H1 (cell line): ENCODE measurements at regions not wholly inside any gene's neighbourhood (a gene's known extent, or its start where the extent isn't known, plus 50 kb on each side); places are given as distances from the start of the nearest gene placed in this dataset.
A peak's percentile ranks its signal among the peaks of the same experiment; 100 is the strongest.

ENCODE experiments used
- CTCF ChIA-PET: fragments of 300-600 bp; sonication (Branson Sonifier 250); formaldehyde crosslinking; loops from one replicate; lab custom pipeline; 2021; ENCODE audit not compliant: partially characterized antibody; lab: Charles Lee
- POLR2A ChIA-PET: fragments of 300-600 bp; sonication (Branson Sonifier 250); formaldehyde crosslinking; loops from one replicate; lab custom pipeline; 2021; ENCODE audit warnings: inconsistent platforms; ENCODE audit not compliant: partially characterized antibody; lab: Charles Lee
- DNase-seq, 2 experiments: peaks; one replicate each; pipeline versions ENCODE4 v3.0.0 to v3.0.0-alpha.2; 2010 to 2022; ENCODE audit warnings: low spot score in 2 of 2, low read depth in 1 of 2, mixed read lengths in 1 of 2
- FAIRE-seq: peaks from 2 replicates; lab custom pipeline; 2011; peaks lifted over from hg19 to GRCh38; lab: Jason Lieb, UNC
- H2AFZ ChIP-seq: 2 replicates; pipeline ENCODE4 v1.8.1; 2012; ENCODE audit warnings: low read length, inconsistent platforms
- H2AK5ac ChIP-seq: 2 replicates; pipeline ENCODE4 v1.6.1; 2013; ENCODE audit warnings: low read depth, low read length
- H2BK120ac ChIP-seq: replicated peaks from 2 replicates; pipeline ENCODE3; 2013; ENCODE audit warnings: low read depth, low read length, inconsistent platforms
- H2BK12ac ChIP-seq: 2 replicates; pipeline ENCODE4 v1.6.1; 2013; ENCODE audit warnings: low read depth, low read length
- H2BK15ac ChIP-seq: 2 replicates; pipeline ENCODE4 v1.6.1; 2013; ENCODE audit warnings: low read length
- H2BK20ac ChIP-seq: 2 replicates; pipeline ENCODE4 v1.6.1; 2013; ENCODE audit warnings: low read length
- H2BK5ac ChIP-seq: 2 replicates; pipeline ENCODE4 v1.6.1; 2013; ENCODE audit warnings: low read depth, low read length
- H3K14ac ChIP-seq: 2 replicates; pipeline ENCODE4 v1.6.1; 2013; ENCODE audit warnings: inconsistent platforms; ENCODE audit not compliant: insufficient read length
- H3K18ac ChIP-seq: 2 replicates; pipeline ENCODE4 v1.6.1; 2013; ENCODE audit warnings: low read length; ENCODE audit errors: extremely low read depth
- H3K23ac ChIP-seq: 2 replicates; pipeline ENCODE4 v1.6.1; 2013; ENCODE audit warnings: inconsistent platforms; ENCODE audit not compliant: insufficient read length
- H3K23me2 ChIP-seq: 2 replicates; pipeline ENCODE4 v1.6.1; 2013; ENCODE audit warnings: low read depth, low read length
- H3K27ac ChIP-seq: 2 replicates; pipeline ENCODE4 v1.6.1; 2011; ENCODE audit warnings: low read depth, low read length, inconsistent platforms
- H3K27me3 ChIP-seq, 4 experiments: replicated peaks in 1 of 4; 1 replicate in 1 of 4; 2 replicates in 3 of 4; pipeline versions ENCODE4 v1.6.1 to v1.8.1; 2011 to 2013; ENCODE audit warnings: low read length in 3 of 4, mild to moderate bottlenecking in 3 of 4, inconsistent platforms in 2 of 4, mixed read lengths in 2 of 4, moderate library complexity in 1 of 4; ENCODE audit not compliant: control insufficient read depth in 3 of 4, insufficient read depth in 3 of 4; ENCODE audit errors: extremely low read depth in 1 of 4
- H3K36me3 ChIP-seq, 4 experiments: 2 replicates each; pipeline versions ENCODE4 v1.6.1 to v1.8.1; 2011 to 2013; ENCODE audit warnings: mild to moderate bottlenecking in 4 of 4, low read length in 3 of 4, moderate library complexity in 2 of 4, control low read depth in 1 of 4, inconsistent platforms in 1 of 4; ENCODE audit not compliant: insufficient read depth in 4 of 4, control insufficient read depth in 2 of 4
- H3K4ac ChIP-seq: replicated peaks from 2 replicates; pipeline ENCODE3; 2013; ENCODE audit warnings: low read length, low read depth, mixed read lengths, inconsistent platforms; ENCODE audit not compliant: insufficient read length
- H3K4me1 ChIP-seq, 4 experiments: replicated peaks in 1 of 4; 1 replicate in 1 of 4; 2 replicates in 3 of 4; pipeline versions ENCODE4 v1.6.1 to v1.8.1; 2011 to 2013; ENCODE audit warnings: low read length in 3 of 4, inconsistent platforms in 2 of 4, mixed read lengths in 1 of 4; ENCODE audit not compliant: insufficient read depth in 4 of 4, control insufficient read depth in 3 of 4
- H3K4me2 ChIP-seq, 2 experiments: 2 replicates each; pipeline versions ENCODE4 v1.6.1 to v1.8.1; 2011 to 2013; ENCODE audit warnings: low read depth in 2 of 2, low read length in 2 of 2, control low read depth in 1 of 2, inconsistent platforms in 1 of 2, mild to moderate bottlenecking in 1 of 2; ENCODE audit not compliant: insufficient read depth in 1 of 2
- H3K4me3 ChIP-seq, 4 experiments: fragments of 200-600, 300-600 bp in 1 of 4; sonication (generic), shearing (Covaris generic), sonication (Bioruptor Twin) in 1 of 4; 2 replicates each; pipeline versions ENCODE4 v1.5.1 to v1.8.1; 2011 to 2016; ENCODE audit warnings: low read length in 4 of 4, low read depth in 3 of 4, control low read depth in 2 of 4, inconsistent platforms in 2 of 4, mild to moderate bottlenecking in 2 of 4, mixed read lengths in 1 of 4, moderate library complexity in 1 of 4; ENCODE audit not compliant: insufficient read depth in 2 of 4; ENCODE audit errors: extremely low read depth in 1 of 4
- H3K56ac ChIP-seq: replicated peaks from 2 replicates; pipeline ENCODE3; 2013; ENCODE audit warnings: low read depth, mild to moderate bottlenecking, mixed read lengths, low read length, inconsistent platforms; ENCODE audit not compliant: insufficient read length
- H3K79me1 ChIP-seq: 2 replicates; pipeline ENCODE4 v1.6.1; 2013; ENCODE audit warnings: low read depth, low read length, control low read depth
- H3K79me2 ChIP-seq, 2 experiments: 2 replicates each; pipeline versions ENCODE4 v1.6.1 to v1.8.1; 2012 to 2013; ENCODE audit warnings: low read length in 2 of 2, mild to moderate bottlenecking in 2 of 2, inconsistent platforms in 1 of 2; ENCODE audit not compliant: insufficient read depth in 2 of 2, control insufficient read depth in 1 of 2
- H3K9ac ChIP-seq, 4 experiments: replicated peaks in 1 of 4; 1 replicate in 1 of 4; 2 replicates in 3 of 4; pipeline versions ENCODE4 v1.6.1 to v1.8.1; 2011 to 2013; ENCODE audit warnings: low read depth in 3 of 4, low read length in 3 of 4, control low read depth in 2 of 4, mild to moderate bottlenecking in 2 of 4, moderate library complexity in 2 of 4, inconsistent platforms in 1 of 4; ENCODE audit errors: extremely low read depth in 1 of 4
- H3K9me3 ChIP-seq, 2 experiments: 2 replicates each; pipeline versions ENCODE4 v1.6.1 to v1.8.1; 2012 to 2013; ENCODE audit warnings: mild to moderate bottlenecking in 2 of 2, moderate library complexity in 2 of 2, control low read depth in 1 of 2, inconsistent platforms in 1 of 2, low read depth in 1 of 2, low read length in 1 of 2, mixed read lengths in 1 of 2; ENCODE audit not compliant: insufficient read depth in 2 of 2
- H4K20me1 ChIP-seq, 2 experiments: replicated peaks in 1 of 2; 2 replicates each; pipeline versions ENCODE3 to v1.8.1; 2011 to 2013; ENCODE audit warnings: inconsistent platforms in 2 of 2, low read length in 2 of 2, mild to moderate bottlenecking in 1 of 2; ENCODE audit not compliant: insufficient read depth in 2 of 2, control insufficient read depth in 1 of 2
- H4K5ac ChIP-seq: 2 replicates; pipeline ENCODE4 v1.6.1; 2013; ENCODE audit warnings: low read length, low read depth, mixed read lengths, inconsistent platforms; ENCODE audit not compliant: insufficient read length
- H4K8ac ChIP-seq: 2 replicates; pipeline ENCODE4 v1.8.0; 2013; ENCODE audit warnings: mild to moderate bottlenecking, moderate library complexity, low read length, inconsistent platforms; ENCODE audit not compliant: insufficient read depth; ENCODE audit errors: extremely low read depth
- H4K91ac ChIP-seq: replicated peaks from 2 replicates; pipeline ENCODE3; 2013; ENCODE audit warnings: low read length, mixed read lengths, inconsistent platforms; ENCODE audit not compliant: insufficient read length
- JUN ChIP-seq: IDR thresholded peaks from 2 replicates; pipeline ENCODE4 v1.6.1; 2011; ENCODE audit warnings: low read depth, mild to moderate bottlenecking, improper control_type of control experiment, low read length
- WGBS, 2 experiments: shearing (Covaris generic) in 1 of 2; methylation state at CpG; one replicate each; pipeline versions ENCODE4 v1.1.6 to v1.1.7; 2013 to 2015; ENCODE audit warnings: low lambda C conversion rate in 2 of 2, mixed read lengths in 2 of 2, inconsistent platforms in 1 of 2, low coverage in 1 of 2, missing lambda C conversion rate in 1 of 2; ENCODE audit not compliant: insufficient replicate concordance in 2 of 2, insufficient coverage in 1 of 2, insufficient read length in 1 of 2; ENCODE audit errors: extremely low coverage in 1 of 2, missing lambda C conversion rate in 1 of 2; 5-methylcytosine and 5-hydroxymethylcytosine counted together

DNA sequence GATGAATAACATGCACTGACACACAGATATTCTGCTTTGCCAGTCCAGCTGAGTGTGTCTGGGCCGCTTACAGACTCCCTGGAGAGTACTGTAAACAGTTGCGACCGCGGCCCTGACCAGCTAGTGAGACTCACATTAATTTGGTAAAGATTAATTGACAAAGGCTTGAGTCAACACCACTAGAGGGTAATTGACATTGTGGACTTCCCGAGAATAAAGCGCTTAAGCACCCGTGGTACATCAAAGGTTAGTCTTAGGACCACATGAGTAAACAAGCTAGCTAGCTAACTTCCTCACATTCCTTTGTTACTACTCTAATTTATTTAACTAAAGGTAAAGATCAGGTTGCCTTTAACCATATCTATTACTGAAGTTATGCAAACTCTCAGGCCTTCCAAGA, 624.4 kb upstream of the ARGLU1 start:
- Histone ChIP-seq H3K14ac (no peak overlapping the region), H3K4me2 (no peak overlapping the region), H2BK15ac (no peak overlapping the region), H3K23me2 (no peaks in the 10 kb centered on the region), H2BK12ac (no peak overlapping the region), H3K79me1 (no peaks in the 10 kb centered on the region), H2BK5ac (no peak overlapping the region), H3K9me3 (peaks cover 0 to 3% of the 10 kb centered on the region in 2 experiments; a peak in 1 of 4 replicates), H3K27ac (no peak overlapping the region), H3K79me2 (no peaks in the 10 kb centered on the region), H3K4me1 (peaks cover 0 to 3% (median 0%) of the 10 kb centered on the region in 4 experiments; a peak in 3 of 7 replicates), H3K36me3 (no peaks in the 10 kb centered on the region), H3K9ac (no peak overlapping the region), H2BK120ac (no peak overlapping the region), H2BK20ac (no peak overlapping the region), H3K4ac (no peak overlapping the region), H2AFZ (no peak overlapping the region), H3K27me3 (peaks cover 0 to 7% (median 2%) of the 10 kb centered on the region in 4 experiments; a peak in 4 of 7 replicates), H3K4me3 (no peak overlapping the region), H3K18ac (no peak overlapping the region), H4K5ac (no peak overlapping the region), H4K8ac (no peak overlapping the region), H3K23ac (no peak overlapping the region), H4K20me1 (no peaks in the 10 kb centered on the region), H4K91ac (no peak overlapping the region), H3K56ac (no peak overlapping the region), H2AK5ac (no peak overlapping the region)
- WGBS, 2 experiments, result 24% methylated on average over 7 of the region's 7 CpGs; no CpG with 5 or more reads in 1 of the 2 experiments
- DNase-seq, result peak in 1 of 2 experiments; percentile 7
- no peak for TF ChIP-seq JUN
- CTCF ChIA-PET, result interaction anchor here (1.4 to 2.6 kb wide), 2 partner anchors 11 to 19 kb away, joined by 3 to 14 read pairs; no protein-coding TSS in a partner anchor
- FAIRE-seq, result peak; percentile 28
- POLR2A ChIA-PET, result no interaction called here
